ENCODE measurements at regions not wholly inside any gene's neighbourhood (a gene's known extent, or its start where the extent isn't known, plus 50 kb on each side); places are given as distances from the start of the nearest gene placed in this dataset.

GRCh38 chr20:48313324-48313723 is 514.5 kb downstream of the PREX1 start:
- FAIRE-seq (no peak), DNase-seq (ENCODE audit: insufficient read length, low spot score) (no peak)
- TF ChIP-seq, protein P1, sequence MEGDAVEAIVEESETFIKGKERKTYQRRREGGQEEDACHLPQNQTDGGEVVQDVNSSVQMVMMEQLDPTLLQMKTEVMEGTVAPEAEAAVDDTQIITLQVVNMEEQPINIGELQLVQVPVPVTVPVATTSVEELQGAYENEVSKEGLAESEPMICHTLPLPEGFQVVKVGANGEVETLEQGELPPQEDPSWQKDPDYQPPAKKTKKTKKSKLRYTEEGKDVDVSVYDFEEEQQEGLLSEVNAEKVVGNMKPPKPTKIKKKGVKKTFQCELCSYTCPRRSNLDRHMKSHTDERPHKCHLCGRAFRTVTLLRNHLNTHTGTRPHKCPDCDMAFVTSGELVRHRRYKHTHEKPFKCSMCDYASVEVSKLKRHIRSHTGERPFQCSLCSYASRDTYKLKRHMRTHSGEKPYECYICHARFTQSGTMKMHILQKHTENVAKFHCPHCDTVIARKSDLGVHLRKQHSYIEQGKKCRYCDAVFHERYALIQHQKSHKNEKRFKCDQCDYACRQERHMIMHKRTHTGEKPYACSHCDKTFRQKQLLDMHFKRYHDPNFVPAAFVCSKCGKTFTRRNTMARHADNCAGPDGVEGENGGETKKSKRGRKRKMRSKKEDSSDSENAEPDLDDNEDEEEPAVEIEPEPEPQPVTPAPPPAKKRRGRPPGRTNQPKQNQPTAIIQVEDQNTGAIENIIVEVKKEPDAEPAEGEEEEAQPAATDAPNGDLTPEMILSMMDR (IDR thresholded peaks at IDR 0.05; ENCODE audit: insufficient read depth, missing control alignments), result no peak

DNA sequence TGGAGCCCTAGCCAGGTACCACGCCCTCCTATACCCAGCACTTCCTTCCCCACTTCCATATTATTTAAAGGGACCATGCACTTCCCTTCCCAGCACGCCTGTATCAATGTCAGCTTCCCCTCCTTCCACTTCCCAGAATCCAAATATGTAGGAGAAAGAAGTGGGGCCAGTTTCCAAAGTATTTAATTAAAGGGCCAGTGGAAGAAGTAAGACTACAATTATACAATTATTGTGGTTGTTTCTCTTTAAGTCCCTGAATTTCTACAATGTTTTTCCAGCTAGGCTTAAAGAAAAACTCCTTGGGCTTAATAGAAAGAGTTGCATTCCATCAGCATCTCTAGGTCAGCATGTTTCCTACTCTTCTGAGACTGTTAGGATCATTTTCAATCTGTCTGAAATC is 515.8 kb downstream of the PREX1 start:
- DNase-seq (ENCODE audit: insufficient read length, low spot score) (no peak), FAIRE-seq (no peak)
- TF ChIP-seq, protein P1 (IDR thresholded peaks at IDR 0.05; ENCODE audit: insufficient read depth, missing control alignments), result no peak

GRCh38 chr20:48310305-48310704 is 517.5 kb downstream of the PREX1 start:
- no peak for FAIRE-seq

DNA sequence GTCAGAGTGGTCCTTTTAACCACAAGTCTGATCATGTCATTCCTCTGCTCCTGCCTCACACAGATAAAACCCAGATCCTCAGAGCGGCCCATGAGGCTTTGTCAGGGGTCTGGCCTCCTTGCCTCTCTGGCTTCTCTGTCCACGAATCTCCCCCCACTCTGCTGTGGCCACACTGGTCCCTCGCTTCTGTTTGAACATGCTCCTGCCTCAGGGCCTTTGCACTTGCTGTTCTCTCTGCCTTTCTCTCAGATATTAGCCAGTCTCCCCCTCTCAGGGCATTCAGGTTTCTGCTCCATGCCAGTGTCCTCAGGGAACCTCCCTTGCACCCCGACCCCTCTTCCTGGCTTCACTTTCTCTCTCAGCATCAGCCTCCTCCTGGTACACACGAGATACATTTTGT is 518.5 kb downstream of the PREX1 start:
- FAIRE-seq, result no peak
- no peak for DNase-seq (ENCODE audit: insufficient read length, low spot score)
- TF ChIP-seq, protein P1 (IDR thresholded peaks at IDR 0.05; ENCODE audit: insufficient read depth, missing control alignments), result no peak

More at GRCh38 chr20:48310305-48310704, 517.5 kb downstream of the PREX1 start:
- no peak for DNase-seq (ENCODE audit: insufficient read length, low spot score)
- TF ChIP-seq, protein P1 (IDR thresholded peaks at IDR 0.05; ENCODE audit: insufficient read depth, missing control alignments), result no peak

DNA sequence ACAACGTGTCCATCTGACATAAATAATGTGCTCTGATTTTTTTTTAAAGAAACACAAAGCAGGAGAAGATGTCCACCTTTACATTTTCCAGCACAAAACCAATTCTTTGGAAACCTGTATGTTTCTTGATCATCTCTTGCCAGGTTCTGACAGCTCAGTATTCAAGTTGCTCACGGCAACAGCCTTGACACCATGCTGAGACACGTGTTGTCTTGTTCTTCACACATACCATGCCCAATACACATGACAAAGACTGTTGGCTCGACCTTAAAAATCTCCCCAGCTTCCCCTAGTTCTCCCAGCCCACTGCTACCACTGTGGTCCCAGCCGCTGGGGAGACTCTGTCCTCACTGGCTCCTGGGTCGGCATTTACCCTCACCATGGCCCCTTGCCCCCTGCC is 518.9 kb downstream of the PREX1 start:
- DNase-seq (ENCODE audit: insufficient read length, low spot score) (no peak), FAIRE-seq (no peak)
- TF ChIP-seq, protein P1 (IDR thresholded peaks at IDR 0.05; ENCODE audit: insufficient read depth, missing control alignments), result no peak

DNA sequence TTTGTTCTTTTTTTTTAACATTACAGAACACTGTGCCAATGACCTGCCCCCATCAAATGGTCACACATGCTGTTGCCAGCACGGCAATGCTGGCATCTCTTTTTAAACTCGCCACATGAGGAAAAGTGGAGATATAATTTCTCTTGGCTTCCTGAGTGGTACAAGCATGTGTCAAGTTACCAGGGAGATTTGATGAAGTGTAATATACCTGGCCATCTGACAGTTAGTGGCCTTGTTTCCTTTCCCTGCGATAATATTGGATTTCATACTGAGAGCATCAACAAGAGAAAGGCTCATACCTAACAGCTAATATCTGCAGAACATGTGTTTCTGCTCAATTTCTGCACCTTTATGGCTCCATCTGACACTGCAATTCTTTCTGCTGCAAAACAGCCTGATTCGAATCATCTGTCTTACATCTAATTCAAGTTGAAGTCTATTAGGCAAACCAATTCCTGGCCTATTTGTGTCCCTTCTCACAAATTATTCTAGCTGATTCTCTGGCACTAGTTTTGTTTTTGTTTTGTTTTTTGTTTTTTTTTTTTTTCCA is 519.5 kb downstream of the PREX1 start:
- TF ChIP-seq, protein P1 (IDR thresholded peaks at IDR 0.05; ENCODE audit: insufficient read depth, missing control alignments), result no peak
- DNase-seq (ENCODE audit: insufficient read length, low spot score), result no peak
- no peak for FAIRE-seq

DNA sequence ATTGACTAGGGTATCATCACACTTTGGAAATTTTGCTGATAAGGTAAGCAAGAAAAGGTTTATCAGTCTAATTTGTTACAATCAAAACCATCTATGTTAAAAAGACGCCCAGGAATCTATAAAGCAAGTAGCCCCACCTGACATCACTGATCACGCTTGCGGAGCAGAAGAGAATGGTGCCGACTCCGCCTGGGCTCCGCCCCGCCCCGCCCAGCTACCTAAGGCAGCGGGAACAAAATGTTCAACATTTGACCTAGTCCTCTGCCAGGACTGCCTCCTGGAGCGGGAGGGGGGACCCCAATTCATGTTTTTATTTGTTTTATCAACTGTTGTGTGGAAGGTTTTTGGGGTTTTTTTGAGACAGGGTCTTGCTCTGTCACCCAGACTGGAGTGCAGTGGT is 520.5 kb downstream of the PREX1 start:
- DNase-seq (ENCODE audit: insufficient read length, low spot score), result no peak
- FAIRE-seq, result no peak
- TF ChIP-seq, protein P1 (IDR thresholded peaks at IDR 0.05; ENCODE audit: insufficient read depth, missing control alignments), result no peak
